Activated CD8-positive, alpha-beta T cell treated with anti-CD3 and anti-CD28 coated beads for 36 hours (primary cell): ENCODE measurements at regions not wholly inside any gene's neighbourhood (a gene's known extent, or its start where the extent isn't known, plus 50 kb on each side); places are given as distances from the start of the nearest gene placed in this dataset.

ENCODE experiments used
- ATAC-seq: fragments of 200-7000 bp; cut with Tn5 transposase; one replicate; pipeline ENCODE4 v1.10.0; 2021; ENCODE audit warnings: mild to moderate bottlenecking, moderate library complexity
- CTCF ChIA-PET: fragments of 350-600 bp; sonication (Branson Sonifier 250); formaldehyde crosslinking; loops from one replicate; lab custom pipeline; 2021; ENCODE audit warnings: antibody characterized with exemption; lab: Charles Lee
- POLR2A ChIA-PET: fragments of 350-600 bp; sonication (Branson Sonifier 250); formaldehyde crosslinking; loops from one replicate; lab custom pipeline; 2021; ENCODE audit warnings: antibody characterized with exemption; lab: Charles Lee
- DNase-seq: peaks from one replicate; pipeline ENCODE4 v3.0.0-alpha.2; 2020
- H3K27ac Mint-ChIP-seq: one replicate; pipeline ENCODE4 v1.8.0; 2021; ENCODE audit warnings: mild to moderate bottlenecking, mixed read lengths
- H3K27me3 Mint-ChIP-seq: one replicate; pipeline ENCODE4 v1.8.0; 2021; ENCODE audit warnings: mixed read lengths
- H3K36me3 Mint-ChIP-seq: one replicate; pipeline ENCODE4 v1.8.0; 2021; ENCODE audit warnings: low read depth, mixed read lengths
- H3K4me1 Mint-ChIP-seq: one replicate; pipeline ENCODE4 v1.8.0; 2021; ENCODE audit warnings: low read depth, mixed read lengths
- H3K4me3 Mint-ChIP-seq: one replicate; pipeline ENCODE4 v1.8.0; 2021; ENCODE audit warnings: mild to moderate bottlenecking, moderate library complexity, mixed read lengths
- H3K9me3 Mint-ChIP-seq: one replicate; pipeline ENCODE4 v1.8.0; 2021; ENCODE audit warnings: mixed read lengths
- CTCF ChIP-seq: fragments of 200-600 bp; IDR thresholded peaks from one replicate; pipeline ENCODE4 v1.8.0; 2022; ENCODE audit warnings: antibody characterized with exemption, mild to moderate bottlenecking
- intact Hi-C: fragments of 100-400 bp; cut with micrococcal nuclease; formaldehyde crosslinking; loops from one replicate; pipeline ENCODE4 v1.10.0; 2022

- no peaks in the 10 kb centered on the region for H3K27me3 Mint-ChIP-seq
- POLR2A ChIA-PET = no interaction called here
- H3K9me3 Mint-ChIP-seq = no peaks in the 10 kb centered on the region
- H3K36me3 Mint-ChIP-seq = no peaks in the 10 kb centered on the region
- H3K27ac Mint-ChIP-seq = no peak overlapping the region
- TF ChIP-seq CTCF = no peak
- ATAC-seq (no peak), DNase-seq (no peak)
- CTCF ChIA-PET = no interaction called here
- H3K4me1 Mint-ChIP-seq = no peaks in the 10 kb centered on the region
- intact Hi-C loops = no loop called here
- no peak overlapping the region for H3K4me3 Mint-ChIP-seq
Measured at GRCh38 chr2:228649447-228649846, 468.0 kb upstream of the SPHKAP start.

GRCh38 chr2:228648541-228648940 lies 467.1 kb upstream of the SPHKAP start:
- Mint-ChIP-seq H3K9me3 (no peaks in the 10 kb centered on the region), H3K36me3 (no peaks in the 10 kb centered on the region), H3K27me3 (no peaks in the 10 kb centered on the region), H3K27ac (no peak overlapping the region), H3K4me1 (no peaks in the 10 kb centered on the region), H3K4me3 (no peak overlapping the region)
- no peak for TF ChIP-seq CTCF
- ATAC-seq = no peak
- no peak for DNase-seq
- intact Hi-C loops = no loop called here
- ChIA-PET CTCF (no interaction called here), POLR2A (no interaction called here)

GRCh38 chr2:228646061-228646460 lies 464.6 kb upstream of the SPHKAP start:
- H3K9me3 Mint-ChIP-seq = no peaks in the 10 kb centered on the region
- TF ChIP-seq CTCF = no peak
- H3K27ac Mint-ChIP-seq = no peak overlapping the region
- H3K36me3 Mint-ChIP-seq = no peaks in the 10 kb centered on the region
- DNase-seq = no peak
- intact Hi-C loops = no loop called here
- no peak for ATAC-seq
- H3K4me1 Mint-ChIP-seq = no peaks in the 10 kb centered on the region
- ChIA-PET CTCF (no interaction called here), POLR2A (interaction anchor here (0.6 kb wide), 1 partner anchor 497 kb away, joined by 4 read pairs; no protein-coding TSS in a partner anchor)
- H3K27me3 Mint-ChIP-seq = no peaks in the 10 kb centered on the region
- no peak overlapping the region for H3K4me3 Mint-ChIP-seq

- Mint-ChIP-seq H3K27me3 (no peaks in the 10 kb centered on the region), H3K4me1 (no peaks in the 10 kb centered on the region), H3K27ac (no peak overlapping the region), H3K4me3 (no peak overlapping the region), H3K9me3 (no peaks in the 10 kb centered on the region), H3K36me3 (no peaks in the 10 kb centered on the region)
- ATAC-seq (no peak), DNase-seq (no peak)
- intact Hi-C loops = no loop called here
- CTCF ChIA-PET = no interaction called here
- POLR2A ChIA-PET = interaction anchor here (0.8 kb wide), 1 partner anchor 22 kb away, joined by 3 read pairs; no protein-coding TSS in a partner anchor
- TF ChIP-seq CTCF = no peak
Measured at GRCh38 chr2:228644199-228644598, 462.7 kb upstream of the SPHKAP start.

GRCh38 chr2:228642861-228643260 lies 461.4 kb upstream of the SPHKAP start:
- H3K9me3 Mint-ChIP-seq = no peaks in the 10 kb centered on the region
- H3K27me3 Mint-ChIP-seq = no peaks in the 10 kb centered on the region
- no peaks in the 10 kb centered on the region for H3K4me1 Mint-ChIP-seq
- TF ChIP-seq CTCF = no peak
- ChIA-PET POLR2A (no interaction called here), CTCF (no interaction called here)
- H3K4me3 Mint-ChIP-seq = no peak overlapping the region
- no peak overlapping the region for H3K27ac Mint-ChIP-seq
- H3K36me3 Mint-ChIP-seq = no peaks in the 10 kb centered on the region
- no peak for DNase-seq
- ATAC-seq = no peak
- intact Hi-C loops = no loop called here
